Cardiac muscle cell (in vitro differentiated cells and primary cell): ENCODE measurements at regions not wholly inside any gene's neighbourhood (a gene's known extent, or its start where the extent isn't known, plus 50 kb on each side); places are given as distances from the start of the nearest gene placed in this dataset.

Source experiments
- DNase-seq, 2 donors: peaks; one replicate each; pipeline versions ENCODE4 v3.0.0 to v3.0.0-alpha.2; 2010 to 2017; ENCODE audit warnings: low read depth in 1 of 2, low spot score in 1 of 2
- H3K27ac ChIP-seq: fragments of 200-600 bp; sonication (generic); 2 replicates; pipeline ENCODE4 v1.5.1; 2016
- H3K27me3 ChIP-seq: fragments of 200-600 bp; sonication (generic); 2 replicates; pipeline ENCODE4 v1.6.0; 2016; ENCODE audit warnings: control low read depth
- H3K36me3 ChIP-seq: fragments of 200-600 bp; sonication (generic); 2 replicates; pipeline ENCODE4 v1.5.1; 2016; ENCODE audit warnings: control low read depth
- H3K4me1 ChIP-seq: fragments of 200-600 bp; sonication (generic); 2 replicates; pipeline ENCODE4 v1.8.1; 2017; ENCODE audit warnings: low read depth, mild to moderate bottlenecking, mixed run types
- H3K4me3 ChIP-seq: fragments of 200-600 bp; sonication (generic); 2 replicates; pipeline ENCODE4 v1.5.1; 2016; ENCODE audit warnings: mild to moderate bottlenecking
- H3K9me3 ChIP-seq: fragments of 200-600 bp; sonication (generic); 2 replicates; pipeline ENCODE4 v1.5.1; 2017; ENCODE audit warnings: low read depth, mild to moderate bottlenecking, control low read depth
- CTCF ChIP-seq: IDR thresholded peaks from 2 replicates; pipeline ENCODE4 v1.5.1; 2012; ENCODE audit warnings: low read depth, mild to moderate bottlenecking, low read length

GRCh38 chr3:15924914-15925313, 127.1 kb upstream of the ANKRD28 start:
- no peak for DNase-seq
- Histone ChIP-seq H3K36me3 (no peaks in the 10 kb centered on the region), H3K27ac (no peak overlapping the region), H3K9me3 (no peaks in the 10 kb centered on the region), H3K27me3 (no peaks in the 10 kb centered on the region), H3K4me1 (no peaks in the 10 kb centered on the region), H3K4me3 (no peak overlapping the region)
- no peak for TF ChIP-seq CTCF

- H3K27ac ChIP-seq: no peak overlapping the region
- no peaks in the 10 kb centered on the region for H3K36me3 ChIP-seq
- H3K4me1 ChIP-seq: peaks cover 6% of the 10 kb centered on the region
- H3K9me3 ChIP-seq: no peaks in the 10 kb centered on the region
- H3K4me3 ChIP-seq: no peak overlapping the region
- no peak for TF ChIP-seq CTCF
- DNase-seq: no peak
- H3K27me3 ChIP-seq: no peaks in the 10 kb centered on the region
Observed at GRCh38 chr3:15926871-15927270, 129.1 kb upstream of the ANKRD28 start.

- H3K27ac ChIP-seq: no peak overlapping the region
- H3K36me3 ChIP-seq: no peaks in the 10 kb centered on the region
- no peak for TF ChIP-seq CTCF
- DNase-seq: no peak
- no peaks in the 10 kb centered on the region for H3K9me3 ChIP-seq
- H3K27me3 ChIP-seq: no peaks in the 10 kb centered on the region
- H3K4me3 ChIP-seq: no peak overlapping the region
- H3K4me1 ChIP-seq: peaks cover 14% of the 10 kb centered on the region
Observed at GRCh38 chr3:15927969-15928368, 130.2 kb upstream of the ANKRD28 start.

DNA sequence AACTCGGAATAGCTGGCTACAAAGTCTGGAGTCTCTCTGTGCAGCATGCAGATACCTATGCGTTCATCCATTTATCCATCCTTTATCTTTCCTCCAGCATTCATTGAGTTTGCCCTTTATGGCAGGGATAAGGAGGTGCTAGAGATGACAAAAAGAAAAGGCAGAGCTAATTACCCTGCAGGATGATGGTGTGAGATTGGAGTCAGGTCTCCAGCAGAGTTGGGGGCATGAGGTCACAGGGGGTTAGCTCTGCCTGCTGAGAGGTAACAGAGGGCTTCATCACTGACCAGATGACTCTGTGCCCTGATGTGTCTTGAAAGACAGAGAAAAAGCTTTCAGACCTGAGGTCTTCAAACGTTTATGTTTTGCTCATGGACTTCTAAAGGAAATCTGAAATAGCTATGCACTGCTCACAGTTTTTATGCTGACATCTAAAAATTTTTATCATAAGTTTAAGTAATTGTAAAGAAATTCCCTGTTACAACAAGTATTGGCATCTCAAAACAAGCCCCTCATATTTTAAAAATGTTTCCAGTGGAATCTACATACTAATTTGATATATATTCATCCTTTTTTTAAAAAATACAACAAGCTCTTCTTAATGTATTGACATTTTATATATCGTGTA, 132.3 kb upstream of the ANKRD28 start:
- TF ChIP-seq CTCF: no peak
- Histone ChIP-seq H3K9me3 (no peaks in the 10 kb centered on the region), H3K4me3 (no peak overlapping the region), H3K27me3 (no peaks in the 10 kb centered on the region), H3K36me3 (no peaks in the 10 kb centered on the region), H3K4me1 (peaks cover 14% of the 10 kb centered on the region), H3K27ac (no peak overlapping the region)
- no peak for DNase-seq

DNA sequence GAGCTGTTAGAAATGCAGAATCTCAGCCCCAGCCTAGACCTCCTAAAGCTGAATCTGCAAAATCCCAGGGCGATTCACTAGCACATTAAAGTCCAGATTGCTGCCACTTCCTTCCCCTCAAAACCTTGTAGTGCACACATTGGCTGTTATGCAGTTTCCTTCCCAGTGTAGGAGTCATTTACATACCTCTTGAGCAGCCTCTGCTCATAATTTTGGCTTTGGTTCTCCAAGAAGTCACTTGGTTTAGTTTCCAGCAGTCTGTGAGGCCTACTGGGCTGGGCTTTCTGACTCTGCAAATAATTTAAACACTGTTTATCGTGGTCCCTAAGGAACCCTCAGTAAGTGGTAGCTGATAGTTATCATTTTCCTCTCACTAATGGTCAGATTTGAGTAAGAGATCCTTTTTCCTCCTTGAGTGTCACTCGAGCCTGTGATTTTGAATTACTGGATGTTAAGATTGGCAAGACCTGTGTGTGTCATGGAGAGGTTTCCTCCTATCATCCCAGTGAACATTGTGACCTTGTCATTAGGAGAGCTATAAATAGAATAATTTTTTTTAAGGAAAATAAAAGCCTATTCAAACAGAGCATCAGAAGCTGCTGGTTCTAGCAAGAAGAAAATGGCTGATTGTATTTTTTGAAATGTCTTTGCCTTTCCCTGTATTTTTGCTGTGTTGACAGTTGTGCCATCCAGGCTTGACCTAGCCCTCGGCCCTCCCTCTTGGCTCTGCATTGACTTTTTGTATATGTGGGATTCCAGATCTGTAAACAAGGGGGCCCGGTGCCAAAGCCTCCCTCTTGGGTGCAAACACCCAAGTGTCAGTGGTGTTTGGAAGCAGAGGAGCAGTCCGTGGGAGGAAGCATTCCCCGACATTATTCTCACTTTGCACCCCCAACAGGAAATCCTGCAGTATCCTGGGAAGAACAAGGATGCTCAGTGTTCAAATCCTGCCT, 134.8 kb upstream of the ANKRD28 start:
- TF ChIP-seq CTCF: no peak
- no peak for DNase-seq
- Histone ChIP-seq H3K4me3 (no peak overlapping the region), H3K4me1 (peaks cover 14% of the 10 kb centered on the region), H3K36me3 (no peaks in the 10 kb centered on the region), H3K9me3 (no peaks in the 10 kb centered on the region), H3K27ac (peak overlapping the region; percentile 27), H3K27me3 (no peaks in the 10 kb centered on the region)
